ENCODE measurements at regions not wholly inside any gene's neighbourhood (a gene's known extent, or its start where the extent isn't known, plus 50 kb on each side); places are given as distances from the start of the nearest gene placed in this dataset.
"Not testable (repeated sequence)": the region's sequence is repeated elsewhere in the genome, so short reads cannot be mapped to it uniquely, and the experiment has no call there.

DNA sequence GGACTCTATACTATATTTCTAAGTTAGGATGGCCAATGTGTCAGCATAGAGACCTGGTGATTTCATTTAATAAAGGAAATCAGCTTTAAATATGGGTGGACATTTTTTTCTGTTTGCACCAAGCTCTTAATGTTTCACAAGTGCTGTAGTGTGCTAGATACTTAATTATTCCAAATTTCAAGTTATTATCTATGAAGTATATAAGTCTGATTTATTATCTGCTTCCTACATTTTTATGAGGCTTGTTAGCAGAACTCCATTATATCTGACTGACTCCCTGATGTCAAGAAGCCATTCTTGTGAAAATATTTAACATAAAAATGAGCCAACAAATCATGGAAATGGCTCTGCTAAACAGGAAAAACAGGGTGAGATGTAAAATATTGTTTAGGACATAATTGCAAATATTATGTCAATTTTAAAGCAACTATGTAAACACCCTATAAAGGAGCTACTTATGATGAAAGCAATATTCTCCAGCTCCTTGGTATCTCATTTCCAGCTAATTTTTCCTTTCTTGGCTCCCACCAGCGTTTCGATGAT lies 1415.2 kb downstream of the GATA3 start:
- DNase-seq: no peak

DNA sequence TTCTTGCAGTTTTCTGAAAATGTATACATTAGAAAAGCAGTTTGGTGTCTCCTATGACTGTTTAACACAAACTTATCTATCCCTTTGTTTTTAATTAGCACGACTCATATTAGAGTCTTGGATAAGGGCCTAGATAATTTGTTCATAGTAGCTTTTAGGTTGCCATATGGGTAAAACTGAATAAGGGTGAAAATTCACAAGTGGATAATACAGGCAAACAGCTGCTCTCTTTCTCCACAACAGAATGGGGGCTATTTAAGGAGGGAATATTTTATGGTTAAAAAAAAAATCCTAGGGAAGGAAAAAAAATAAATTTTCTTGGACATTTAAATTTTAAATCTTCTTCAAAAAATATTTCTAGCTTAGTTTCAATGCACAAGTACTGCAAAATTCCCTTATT lies 1416.1 kb downstream of the GATA3 start:
- no peak for DNase-seq

GRCh38 chr10:9501944-9502343 lies 1447.5 kb downstream of the GATA3 start:
- no peak for DNase-seq

GRCh38 chr10:9504227-9504626 lies 1449.7 kb downstream of the GATA3 start:
- no peak for DNase-seq

DNA sequence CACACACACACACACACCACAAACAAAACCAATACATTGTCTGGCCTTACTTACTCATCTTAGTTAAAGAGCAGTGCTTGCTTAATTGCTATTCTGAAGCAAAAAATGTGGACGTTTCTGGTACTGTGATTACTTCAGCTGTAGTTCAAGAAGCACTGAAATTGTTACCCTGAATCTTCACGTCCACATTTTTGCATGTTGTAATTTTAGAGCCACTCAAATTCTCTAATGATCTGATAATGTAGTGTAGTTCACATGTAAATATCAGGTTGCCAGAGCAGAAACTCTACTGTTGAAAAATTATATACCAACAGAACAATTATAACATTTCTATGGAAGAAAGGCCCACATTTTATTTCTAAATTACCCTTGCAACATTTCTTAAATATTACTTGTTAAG lies 1451.1 kb downstream of the GATA3 start:
- no peak for DNase-seq

- no peak for DNase-seq
These were observed 1454.1 kb downstream of the GATA3 start for GRCh38 chr10:9508606-9509005.

GRCh38 chr10:9510626-9511025 lies 1456.1 kb downstream of the GATA3 start:
- no peak for DNase-seq

DNA sequence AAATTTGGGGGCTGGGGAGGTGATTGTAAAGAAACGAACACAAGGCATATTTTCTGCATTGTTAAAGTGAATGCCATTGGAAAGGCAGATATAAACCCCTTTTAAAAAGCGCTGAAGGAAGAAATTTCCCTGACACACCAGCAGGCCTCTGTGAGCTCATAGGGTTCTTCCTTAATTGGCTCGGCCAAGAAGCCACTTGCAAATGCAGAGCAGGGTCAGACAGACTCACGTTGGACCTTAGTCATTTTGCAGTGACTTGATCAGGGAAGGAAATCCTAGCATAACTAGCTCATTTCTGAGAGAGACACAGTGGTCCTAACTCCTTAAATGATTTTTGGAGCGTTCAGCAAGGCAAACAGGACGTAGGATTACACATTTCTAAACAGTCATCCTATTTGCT lies 1461.4 kb downstream of the GATA3 start:
- no peak for DNase-seq

DNA sequence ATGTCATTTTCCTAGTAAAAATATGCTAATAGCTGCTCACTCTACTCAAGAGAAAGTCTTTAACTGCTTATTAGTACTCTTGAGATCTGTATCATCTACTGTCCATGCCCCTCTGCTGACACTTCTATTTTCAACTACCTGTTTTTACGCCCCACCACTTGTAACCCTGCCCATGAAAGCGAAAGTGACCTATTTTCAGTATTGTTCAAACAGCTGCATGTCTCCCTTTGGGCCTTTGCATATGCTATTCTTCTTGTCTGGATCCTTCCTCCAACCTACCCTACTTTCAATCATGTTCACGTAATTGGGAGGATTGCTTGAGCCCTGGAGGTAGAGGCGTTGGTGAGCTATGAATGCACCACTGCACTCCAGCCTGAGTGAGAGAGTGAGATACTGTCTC lies 1481.3 kb downstream of the GATA3 start:
- DNase-seq: no peak

DNA sequence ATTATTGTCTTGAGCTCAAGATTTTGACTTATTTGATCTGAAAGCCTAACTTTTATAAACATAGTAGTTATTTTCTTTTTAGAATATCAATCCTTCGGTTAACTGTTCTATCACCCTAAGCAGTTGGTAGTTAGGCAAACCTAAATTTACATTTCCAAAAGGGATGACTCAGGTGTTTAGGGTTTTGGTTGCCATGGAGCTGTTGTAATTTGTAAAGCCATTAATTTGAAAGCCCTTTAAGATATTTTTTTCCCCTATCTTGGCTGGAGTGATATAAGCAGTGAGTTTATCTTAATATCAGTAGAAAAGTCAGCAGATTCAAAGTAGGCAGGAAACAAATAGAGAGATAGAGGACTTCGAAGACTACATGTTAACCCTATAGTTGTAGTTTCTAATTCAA lies 1472.6 kb upstream of the CELF2 start:
- DNase-seq: no peak

- no peak for DNase-seq
These were observed 1469.5 kb upstream of the CELF2 start for GRCh38 chr10:9547936-9548904.

- no peak for DNase-seq
These were observed 1466.9 kb upstream of the CELF2 start for GRCh38 chr10:9550810-9551209.

- DNase-seq: no peak
These were observed 1463.4 kb upstream of the CELF2 start for GRCh38 chr10:9554321-9554720.

DNA sequence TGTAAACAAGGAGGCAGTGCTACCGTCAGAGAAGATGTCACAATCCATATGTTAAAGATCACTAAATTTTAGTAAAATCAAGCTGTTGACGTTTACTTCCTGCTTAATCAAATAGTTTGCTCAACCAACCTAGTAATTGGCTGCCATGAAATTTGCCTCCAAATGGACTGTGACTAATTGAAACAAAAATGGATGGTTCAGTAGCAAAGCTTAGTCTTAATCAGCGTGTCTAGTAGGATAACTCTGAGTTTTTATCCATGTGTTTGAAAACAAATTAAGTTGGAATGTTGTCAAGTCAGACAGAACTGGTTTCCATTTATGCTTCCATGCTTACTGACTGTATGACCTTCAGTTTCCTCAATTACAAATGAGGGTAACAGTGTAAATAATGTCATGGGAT lies 1456.7 kb upstream of the CELF2 start:
- no peak for DNase-seq

- DNase-seq: no peak
These were observed 1455.7 kb upstream of the CELF2 start for GRCh38 chr10:9561821-9562505.

DNA sequence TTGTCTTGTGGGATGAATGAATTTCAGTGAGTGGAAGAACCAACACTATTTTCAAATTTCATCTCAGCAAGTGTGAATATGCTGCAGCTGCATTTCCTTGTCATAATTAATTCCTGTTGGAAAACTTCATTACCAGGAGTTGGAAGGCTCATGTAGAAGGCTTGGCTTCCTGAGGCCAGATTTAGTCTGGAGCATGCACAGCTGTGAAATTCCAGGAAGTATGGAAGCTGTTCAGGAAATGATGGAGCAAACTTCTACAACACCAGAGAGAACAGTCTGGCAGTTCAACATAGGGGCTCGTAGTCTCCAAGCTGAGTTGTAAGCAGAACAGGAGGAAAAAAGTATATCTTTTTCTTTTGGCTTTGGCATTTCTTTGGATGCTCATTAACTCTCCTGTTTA lies 1439.9 kb upstream of the CELF2 start:
- DNase-seq: no peak

GRCh38 chr10:9579110-9579705 lies 1438.5 kb upstream of the CELF2 start:
- DNase-seq: no peak

DNA sequence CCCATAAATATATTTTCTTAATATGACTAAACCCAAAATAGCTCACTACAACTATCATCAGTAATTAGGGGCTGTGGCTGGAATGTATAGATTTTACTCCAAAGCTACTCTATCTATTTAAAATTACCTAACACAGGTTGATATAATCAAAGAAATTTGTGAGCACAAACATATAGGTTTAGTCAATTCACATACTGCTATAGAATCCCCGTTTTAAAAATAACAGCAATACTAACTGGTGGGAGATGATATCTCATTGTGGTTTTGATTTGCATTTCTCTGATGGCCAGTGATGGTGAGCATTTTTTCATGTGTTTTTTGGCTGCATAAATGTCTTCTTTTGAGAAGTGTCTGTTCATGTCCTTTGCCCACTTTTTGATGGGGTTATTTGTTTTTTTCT lies 1434.9 kb upstream of the CELF2 start:
- not testable (repeated sequence) for DNase-seq

DNA sequence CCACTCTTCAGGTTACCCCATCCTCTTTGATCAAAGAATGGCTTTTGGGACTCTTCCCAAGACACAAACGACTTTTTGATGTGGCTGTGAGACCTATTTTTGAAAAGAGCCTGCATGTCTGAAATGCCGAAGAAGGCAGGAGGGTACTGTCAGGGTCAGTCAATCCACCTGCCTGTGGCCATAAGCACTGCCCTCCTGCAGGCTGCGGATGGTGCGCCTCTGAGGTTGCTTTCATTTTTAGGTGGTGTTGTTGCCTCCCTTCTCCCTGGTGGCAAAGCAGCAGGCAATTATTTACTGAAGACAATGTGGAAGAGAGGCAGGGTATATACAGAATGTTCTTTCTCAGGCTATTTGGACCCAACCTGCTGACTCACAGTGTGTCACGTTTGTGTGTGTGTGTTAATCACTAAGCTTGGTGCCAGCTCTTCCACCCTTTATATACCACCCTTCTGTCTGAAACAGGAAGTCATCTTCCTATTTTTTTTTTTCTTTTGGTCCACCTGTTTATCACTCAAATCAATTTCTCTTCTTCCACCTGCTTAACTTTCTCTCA lies 1421.2 kb upstream of the CELF2 start:
- DNase-seq: no peak

DNA sequence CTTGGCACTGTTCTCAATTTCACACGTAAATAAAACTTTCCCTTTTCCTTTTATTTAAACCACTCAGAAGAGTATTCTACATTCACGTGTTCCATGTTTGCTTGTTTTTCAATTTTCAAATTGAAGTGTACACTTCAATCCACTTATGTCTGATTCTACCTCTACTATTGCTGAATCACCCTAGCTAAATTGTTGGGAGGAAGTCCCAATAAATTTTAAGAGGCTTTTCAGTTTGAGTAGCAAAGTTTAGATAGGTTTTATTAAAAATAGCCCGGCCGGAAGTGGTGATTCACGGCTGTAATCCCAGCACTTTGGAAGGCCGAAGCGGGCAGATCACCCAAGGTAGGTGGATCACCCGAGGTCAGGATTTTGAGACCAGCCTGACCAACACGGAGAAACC lies 1414.7 kb upstream of the CELF2 start:
- no peak for DNase-seq

DNA sequence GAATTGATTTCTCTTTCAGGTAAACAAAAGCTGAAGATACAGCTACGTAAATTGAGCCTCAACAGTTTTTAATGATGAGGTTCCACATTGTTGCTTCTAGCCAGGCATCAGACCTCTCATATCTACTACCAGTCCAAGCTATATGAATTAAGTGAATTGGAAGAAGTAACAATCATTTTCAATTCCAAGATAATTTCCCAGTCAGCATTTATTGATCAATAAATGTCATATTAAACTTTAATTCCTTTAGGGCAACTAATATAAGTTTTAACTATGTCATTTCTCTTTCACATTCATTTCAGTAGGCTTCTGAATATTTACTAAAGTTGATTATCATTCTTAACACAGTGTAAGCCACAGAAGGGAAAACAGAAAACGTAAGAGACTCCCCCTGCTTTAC lies 1413.7 kb upstream of the CELF2 start:
- no peak for DNase-seq

DNA sequence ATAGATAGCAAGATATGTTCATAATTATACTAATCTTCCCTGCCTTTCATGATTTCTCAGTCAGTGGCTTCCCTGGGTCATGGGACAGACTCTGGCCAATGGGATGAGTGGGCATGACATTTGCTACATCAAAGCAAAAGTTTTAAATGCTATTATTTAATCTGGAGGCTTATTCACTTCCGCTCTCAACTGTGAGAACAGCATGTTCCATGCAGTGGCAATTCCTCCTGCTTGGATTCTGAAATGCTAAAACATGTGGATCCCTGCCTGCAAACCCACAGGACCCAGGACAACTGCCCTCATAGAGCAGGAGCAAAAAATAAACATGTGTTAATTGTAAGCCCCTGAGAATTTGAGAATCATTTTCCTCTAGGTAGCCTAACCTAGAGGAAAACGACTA lies 1412.4 kb upstream of the CELF2 start:
- no peak for DNase-seq

GRCh38 chr10:9608602-9609001 lies 1409.1 kb upstream of the CELF2 start:
- no peak for DNase-seq

All from CD4-positive, alpha-beta T cell treated with Interferon alpha-2 for 1 hour (primary cell).